HEK293 (cell line): ENCODE measurements at regions not wholly inside any gene's neighbourhood (a gene's known extent, or its start where the extent isn't known, plus 50 kb on each side); places are given as distances from the start of the nearest gene placed in this dataset.

ENCODE experiments used
- BCL11B ChIP-seq: fragments of 450-650 bp; formaldehyde crosslinking; IDR thresholded peaks from 2 replicates; pipeline ENCODE4 v1.5.1; 2016; ENCODE audit warnings: low read depth, missing biosample characterization, missing genetic modification characterization
- FEZF1 ChIP-seq: fragments of 450-650 bp; formaldehyde crosslinking; IDR thresholded peaks from 2 replicates; pipeline ENCODE4 v1.5.1; 2016; ENCODE audit warnings: missing biosample characterization, missing genetic modification characterization
- KLF9 ChIP-seq: fragments of 450-650 bp; formaldehyde crosslinking; IDR thresholded peaks from 2 replicates; pipeline ENCODE4 v1.5.1; 2016; ENCODE audit warnings: missing biosample characterization, missing genetic modification characterization, low read depth
- SP7 ChIP-seq: fragments of 450-650 bp; formaldehyde crosslinking; IDR thresholded peaks from 2 replicates; pipeline ENCODE4 v1.5.1; 2016; ENCODE audit warnings: missing biosample characterization, missing genetic modification characterization
- WT1 ChIP-seq: fragments of 450-650 bp; formaldehyde crosslinking; IDR thresholded peaks from 2 replicates; pipeline ENCODE4 v1.5.1; 2016; ENCODE audit warnings: missing biosample characterization, missing genetic modification characterization
- ZBTB10 ChIP-seq: fragments of 450-650 bp; formaldehyde crosslinking; IDR thresholded peaks from 2 replicates; pipeline ENCODE4 v1.5.1; 2016; ENCODE audit warnings: missing biosample characterization, missing genetic modification characterization
- ZBTB20 ChIP-seq: fragments of 450-650 bp; formaldehyde crosslinking; IDR thresholded peaks from 2 replicates; pipeline ENCODE4 v1.5.1; 2016; ENCODE audit warnings: missing biosample characterization, missing genetic modification characterization
- ZBTB7A ChIP-seq: fragments of 450-650 bp; formaldehyde crosslinking; IDR thresholded peaks from 2 replicates; pipeline ENCODE4 v1.5.1; 2016; ENCODE audit warnings: low read depth, missing biosample characterization, missing genetic modification characterization
- ZNF112 ChIP-seq: fragments of 450-650 bp; formaldehyde crosslinking; IDR thresholded peaks from 2 replicates; pipeline ENCODE4 v1.5.0; 2017; ENCODE audit warnings: missing biosample characterization, missing genetic modification characterization
- ZNF114 ChIP-seq: fragments of 450-650 bp; formaldehyde crosslinking; IDR thresholded peaks from 2 replicates; pipeline ENCODE4 v1.5.0; 2017; ENCODE audit warnings: missing biosample characterization, missing genetic modification characterization
- ZNF169 ChIP-seq: fragments of 450-650 bp; formaldehyde crosslinking; IDR thresholded peaks from 2 replicates; pipeline ENCODE4 v1.5.1; 2016; ENCODE audit warnings: missing biosample characterization, missing genetic modification characterization
- ZNF24 ChIP-seq: fragments of 450-650 bp; formaldehyde crosslinking; IDR thresholded peaks from 2 replicates; pipeline ENCODE4 v1.5.1; 2016; ENCODE audit warnings: missing biosample characterization, missing genetic modification characterization
- ZNF274 ChIP-seq, 2 experiments: fragments of 200-500 bp in 1 of 2; fragments of 450-650 bp in 1 of 2; sonication (Bioruptor generic) in 1 of 2; formaldehyde crosslinking in 1 of 2; IDR thresholded peaks; 2 replicates each; pipeline versions ENCODE4 v1.5.1 to v1.6.1; 2014 to 2016; ENCODE audit warnings: borderline replicate concordance in 1 of 2, inconsistent platforms in 1 of 2, low read length in 1 of 2, missing biosample characterization in 1 of 2, missing genetic modification characterization in 1 of 2
- ZNF335 ChIP-seq: fragments of 450-650 bp; formaldehyde crosslinking; conservative IDR thresholded peaks from 2 replicates; pipeline ENCODE4 v1.5.1; 2016; ENCODE audit warnings: missing biosample characterization, missing genetic modification characterization
- ZNF350 ChIP-seq: fragments of 450-650 bp; formaldehyde crosslinking; IDR thresholded peaks from 2 replicates; pipeline ENCODE4 v1.5.0; 2017; ENCODE audit warnings: missing biosample characterization, mild to moderate bottlenecking, missing genetic modification characterization
- ZNF398 ChIP-seq: fragments of 450-650 bp; formaldehyde crosslinking; IDR thresholded peaks from 2 replicates; pipeline ENCODE4 v1.5.1; 2017; ENCODE audit warnings: missing biosample characterization, missing genetic modification characterization
- ZNF473 ChIP-seq: fragments of 450-650 bp; formaldehyde crosslinking; IDR thresholded peaks from 2 replicates; pipeline ENCODE4 v1.5.1; 2017; ENCODE audit warnings: missing biosample characterization, missing genetic modification characterization
- ZNF501 ChIP-seq: fragments of 450-650 bp; formaldehyde crosslinking; IDR thresholded peaks from 2 replicates; pipeline ENCODE4 v1.5.1; 2016; ENCODE audit warnings: missing biosample characterization, missing genetic modification characterization
- ZNF518A ChIP-seq: fragments of 450-650 bp; formaldehyde crosslinking; conservative IDR thresholded peaks from 2 replicates; pipeline ENCODE4 v1.5.1; 2016; ENCODE audit warnings: low read depth, missing biosample characterization, missing genetic modification characterization
- ZNF555 ChIP-seq: fragments of 450-650 bp; formaldehyde crosslinking; conservative IDR thresholded peaks from 2 replicates; pipeline ENCODE4 v1.5.1; 2017; ENCODE audit warnings: missing biosample characterization, mild to moderate bottlenecking, missing genetic modification characterization, inconsistent platforms
- ZNF558 ChIP-seq: fragments of 450-650 bp; formaldehyde crosslinking; IDR thresholded peaks from 2 replicates; pipeline ENCODE4 v1.5.1; 2016; ENCODE audit warnings: missing biosample characterization, missing genetic modification characterization
- ZNF561 ChIP-seq: fragments of 450-650 bp; IDR thresholded peaks from 2 replicates; pipeline ENCODE4 v1.5.1; 2018; ENCODE audit warnings: missing biosample characterization, missing genetic modification characterization, borderline replicate concordance
- ZNF571 ChIP-seq: fragments of 450-650 bp; formaldehyde crosslinking; IDR thresholded peaks from 2 replicates; pipeline ENCODE4 v1.5.0; 2017; ENCODE audit warnings: missing biosample characterization, missing genetic modification characterization
- ZNF596 ChIP-seq: fragments of 450-650 bp; IDR thresholded peaks from 2 replicates; pipeline ENCODE4 v1.5.0; 2018; ENCODE audit warnings: missing biosample characterization, mild to moderate bottlenecking, missing genetic modification characterization, moderate library complexity
- ZNF621 ChIP-seq: fragments of 450-650 bp; formaldehyde crosslinking; IDR thresholded peaks from 2 replicates; pipeline ENCODE4 v1.5.1; 2017; ENCODE audit warnings: missing biosample characterization, missing genetic modification characterization
- ZNF623 ChIP-seq: fragments of 450-650 bp; formaldehyde crosslinking; IDR thresholded peaks from 2 replicates; pipeline ENCODE4 v1.5.1; 2016; ENCODE audit warnings: missing biosample characterization, missing genetic modification characterization
- ZNF654 ChIP-seq: fragments of 450-650 bp; formaldehyde crosslinking; IDR thresholded peaks from 2 replicates; pipeline ENCODE4 v1.5.1; 2016; ENCODE audit warnings: low read depth, missing biosample characterization, missing genetic modification characterization
- ZNF664 ChIP-seq: fragments of 450-650 bp; formaldehyde crosslinking; IDR thresholded peaks from 2 replicates; pipeline ENCODE4 v1.5.1; 2016; ENCODE audit warnings: missing biosample characterization, missing genetic modification characterization
- TF ChIP-seq, protein P1 (sequence below): fragments of 450-650 bp; formaldehyde crosslinking; IDR thresholded peaks from 2 replicates; pipeline ENCODE4 v1.5.1; 2017; ENCODE audit warnings: missing biosample characterization, missing genetic modification characterization

DNA sequence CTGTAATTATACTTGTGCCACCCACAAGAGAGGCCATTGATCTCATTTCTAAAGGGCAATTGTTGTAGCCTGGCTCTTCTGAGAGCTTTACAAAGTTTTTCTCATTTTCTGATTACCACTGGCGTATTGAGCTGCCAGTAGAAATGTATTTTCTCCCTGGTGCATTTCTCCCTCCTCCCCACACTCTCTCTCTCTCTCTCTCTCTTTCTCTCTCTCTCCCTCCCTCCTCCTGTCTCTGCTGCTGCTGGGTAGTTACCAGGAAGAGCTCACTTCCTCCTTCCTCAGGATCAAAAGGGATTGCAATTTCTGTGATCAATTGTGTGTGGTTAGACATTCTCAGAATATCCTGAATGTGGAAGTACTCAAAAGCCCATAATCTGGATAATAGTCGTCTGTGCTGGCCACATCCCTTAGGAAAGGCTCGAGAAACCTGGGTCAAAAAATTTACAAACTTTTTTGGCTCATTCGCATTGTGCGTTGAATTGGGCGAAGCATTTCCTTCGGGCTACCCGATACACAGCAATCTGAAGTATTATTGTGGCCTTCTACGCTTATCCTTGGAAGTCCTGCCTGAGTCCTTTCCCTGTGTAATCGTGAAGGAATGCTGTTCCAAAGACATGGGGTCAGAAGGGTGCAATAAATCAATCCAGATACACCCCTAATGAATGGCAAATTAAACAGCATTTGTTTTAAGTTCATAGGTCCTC, 254.8 kb downstream of the MSRB3 start (continued):
- TF ChIP-seq ZBTB10 (no peak), ZNF664 (tag by site-specific recombination) (no peak), WT1 (tag by site-specific recombination) (0 out of 2 replicates have a peak, but pooled peaks have one; percentile 4), ZNF561 (tag by site-specific recombination) (no peak), ZBTB7A (tag by site-specific recombination) (no peak), FEZF1 (tag by site-specific recombination) (no peak; the same call in 1 of the 2 replicates), SP7 (tag by site-specific recombination) (peak; percentile 7; the same call in 1 of the 2 replicates), ZNF654 (tag by site-specific recombination) (no peak), ZNF571 (tag by site-specific recombination) (no peak), ZNF501 (tag by site-specific recombination) (no peak), ZNF398 (tag by site-specific recombination) (peak; percentile 71), ZNF518A (tag by site-specific recombination) (no peak), ZNF112 (tag by site-specific recombination) (no peak), ZNF274 (IDR thresholded peaks at IDR 0.05; ENCODE audit: low read length) (no peak), ZNF274 (tag by site-specific recombination; IDR thresholded peaks at IDR 0.05; ENCODE audit: borderline replicate concordance) (no peak), ZNF558 (tag by site-specific recombination) (no peak), KLF9 (tag by site-specific recombination) (no peak), ZNF24 (tag by site-specific recombination) (no peak), ZNF473 (no peak), ZNF596 (tag by site-specific recombination) (peak; percentile 86), BCL11B (tag by site-specific recombination) (no peak), ZNF169 (tag by site-specific recombination) (no peak), ZNF114 (tag by site-specific recombination) (no peak), ZNF555 (tag by site-specific recombination) (no peak), ZNF350 (tag by site-specific recombination) (no peak), ZBTB20 (peak; percentile 40; the same call in 1 of the 2 replicates), ZNF621 (no peak), ZNF335 (tag by site-specific recombination) (peak; percentile 53), ZNF623 (tag by site-specific recombination) (no peak)
- TF ChIP-seq, protein P1, sequence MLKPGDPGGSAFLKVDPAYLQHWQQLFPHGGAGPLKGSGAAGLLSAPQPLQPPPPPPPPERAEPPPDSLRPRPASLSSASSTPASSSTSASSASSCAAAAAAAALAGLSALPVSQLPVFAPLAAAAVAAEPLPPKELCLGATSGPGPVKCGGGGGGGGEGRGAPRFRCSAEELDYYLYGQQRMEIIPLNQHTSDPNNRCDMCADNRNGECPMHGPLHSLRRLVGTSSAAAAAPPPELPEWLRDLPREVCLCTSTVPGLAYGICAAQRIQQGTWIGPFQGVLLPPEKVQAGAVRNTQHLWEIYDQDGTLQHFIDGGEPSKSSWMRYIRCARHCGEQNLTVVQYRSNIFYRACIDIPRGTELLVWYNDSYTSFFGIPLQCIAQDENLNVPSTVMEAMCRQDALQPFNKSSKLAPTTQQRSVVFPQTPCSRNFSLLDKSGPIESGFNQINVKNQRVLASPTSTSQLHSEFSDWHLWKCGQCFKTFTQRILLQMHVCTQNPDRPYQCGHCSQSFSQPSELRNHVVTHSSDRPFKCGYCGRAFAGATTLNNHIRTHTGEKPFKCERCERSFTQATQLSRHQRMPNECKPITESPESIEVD (tag by site-specific recombination): peak; percentile 93
